ENCODE measurements at regions not wholly inside any gene's neighbourhood (a gene's known extent, or its start where the extent isn't known, plus 50 kb on each side); places are given as distances from the start of the nearest gene placed in this dataset.

DNA sequence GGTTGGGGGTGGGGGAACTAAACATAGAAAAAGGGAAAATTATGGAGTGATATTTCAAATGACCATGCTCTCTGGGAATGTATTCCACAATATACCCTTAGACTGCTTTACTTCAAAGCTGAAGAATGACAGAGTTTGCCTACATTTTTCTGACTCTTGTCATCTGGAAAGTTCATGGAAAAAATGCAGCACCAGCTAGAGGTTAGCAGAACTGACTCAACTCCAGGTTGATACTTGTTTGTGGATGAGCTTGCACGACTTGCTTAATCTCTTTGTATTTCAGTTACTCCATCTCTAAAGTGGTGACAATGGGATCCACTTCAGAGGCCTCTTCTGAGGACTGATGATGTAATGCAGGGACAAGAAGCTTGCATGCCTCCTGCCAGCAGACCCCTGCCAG, 824.0 kb upstream of the ID2 start:
- Histone ChIP-seq H3K4me3 (no peak overlapping the region), H3K36me3 (no peaks in the 10 kb centered on the region), H3K9me3 (no peaks in the 10 kb centered on the region), H3K4me1 (ENCODE audit: control insufficient read depth in 1 of 2, low read depth in 2 of 2) (no peaks in the 10 kb centered on the region), H3K27ac (no peak overlapping the region), H3K27me3 (replicated peaks; ENCODE audit: insufficient read depth) (no peaks in the 10 kb centered on the region)
- no peak for ATAC-seq (ENCODE audit: insufficient number of reproducible peaks, low FRiP score, low read depth)
- TF ChIP-seq, protein P1, sequence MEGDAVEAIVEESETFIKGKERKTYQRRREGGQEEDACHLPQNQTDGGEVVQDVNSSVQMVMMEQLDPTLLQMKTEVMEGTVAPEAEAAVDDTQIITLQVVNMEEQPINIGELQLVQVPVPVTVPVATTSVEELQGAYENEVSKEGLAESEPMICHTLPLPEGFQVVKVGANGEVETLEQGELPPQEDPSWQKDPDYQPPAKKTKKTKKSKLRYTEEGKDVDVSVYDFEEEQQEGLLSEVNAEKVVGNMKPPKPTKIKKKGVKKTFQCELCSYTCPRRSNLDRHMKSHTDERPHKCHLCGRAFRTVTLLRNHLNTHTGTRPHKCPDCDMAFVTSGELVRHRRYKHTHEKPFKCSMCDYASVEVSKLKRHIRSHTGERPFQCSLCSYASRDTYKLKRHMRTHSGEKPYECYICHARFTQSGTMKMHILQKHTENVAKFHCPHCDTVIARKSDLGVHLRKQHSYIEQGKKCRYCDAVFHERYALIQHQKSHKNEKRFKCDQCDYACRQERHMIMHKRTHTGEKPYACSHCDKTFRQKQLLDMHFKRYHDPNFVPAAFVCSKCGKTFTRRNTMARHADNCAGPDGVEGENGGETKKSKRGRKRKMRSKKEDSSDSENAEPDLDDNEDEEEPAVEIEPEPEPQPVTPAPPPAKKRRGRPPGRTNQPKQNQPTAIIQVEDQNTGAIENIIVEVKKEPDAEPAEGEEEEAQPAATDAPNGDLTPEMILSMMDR (IDR thresholded peaks at IDR 0.05), result no peak
- DNase-seq (ENCODE audit: low spot score), result no peak

DNA sequence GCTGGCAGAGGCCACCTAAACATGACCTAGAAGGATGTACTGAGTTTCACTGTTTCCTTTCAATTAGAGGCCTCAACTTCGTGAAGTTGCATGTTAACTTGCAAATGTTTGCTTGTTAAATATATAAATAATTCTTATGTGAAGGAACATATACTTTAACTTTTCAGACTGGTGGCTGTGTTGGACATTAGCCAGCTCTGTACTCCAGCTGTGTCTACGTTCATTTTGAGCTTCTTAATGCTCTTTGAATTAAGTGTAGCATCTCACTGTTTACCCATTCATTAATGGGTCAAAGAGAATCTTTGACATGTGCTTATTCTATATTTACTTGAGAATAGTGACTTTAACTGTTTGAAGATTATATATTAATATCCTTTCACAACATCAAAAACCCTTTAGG, 823.2 kb upstream of the ID2 start:
- no peaks in the 10 kb centered on the region for H3K36me3 ChIP-seq
- no peak overlapping the region for H3K27ac ChIP-seq
- no peak for DNase-seq (ENCODE audit: low spot score)
- no peaks in the 10 kb centered on the region for H3K4me1 ChIP-seq (ENCODE audit: control insufficient read depth in 1 of 2, low read depth in 2 of 2)
- no peaks in the 10 kb centered on the region for H3K9me3 ChIP-seq
- TF ChIP-seq, protein P1 (IDR thresholded peaks at IDR 0.05), result no peak
- H3K27me3 ChIP-seq (replicated peaks; ENCODE audit: insufficient read depth), result no peaks in the 10 kb centered on the region
- no peak overlapping the region for H3K4me3 ChIP-seq
- no peak for ATAC-seq (ENCODE audit: insufficient number of reproducible peaks, low FRiP score, low read depth)

DNA sequence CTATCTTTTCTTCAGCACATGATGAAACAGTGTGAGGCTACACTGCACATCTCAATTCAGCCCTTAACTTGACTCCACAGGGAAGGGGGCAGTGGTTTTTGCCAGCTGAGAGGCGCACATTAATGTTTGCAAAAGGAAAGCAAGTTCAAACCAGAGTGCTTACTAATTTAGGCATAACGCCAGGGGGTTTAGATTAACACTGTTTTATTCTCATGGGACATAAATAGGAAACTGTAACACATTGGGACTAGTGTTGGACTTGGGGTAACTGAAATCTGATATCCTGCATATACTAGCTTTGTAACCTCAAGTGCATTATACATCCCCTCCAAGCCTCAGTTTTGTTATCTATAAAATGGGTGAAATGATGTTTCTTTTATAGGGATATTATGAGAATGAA, 821.2 kb upstream of the ID2 start:
- Histone ChIP-seq H3K4me1 (ENCODE audit: control insufficient read depth in 1 of 2, low read depth in 2 of 2) (no peaks in the 10 kb centered on the region), H3K27ac (no peak overlapping the region), H3K36me3 (no peaks in the 10 kb centered on the region), H3K27me3 (replicated peaks; ENCODE audit: insufficient read depth) (no peaks in the 10 kb centered on the region), H3K4me3 (no peak overlapping the region), H3K9me3 (no peaks in the 10 kb centered on the region)
- DNase-seq (ENCODE audit: low spot score), result no peak
- ATAC-seq (ENCODE audit: insufficient number of reproducible peaks, low FRiP score, low read depth), result no peak
- TF ChIP-seq, protein P1 (IDR thresholded peaks at IDR 0.05), result no peak

DNA sequence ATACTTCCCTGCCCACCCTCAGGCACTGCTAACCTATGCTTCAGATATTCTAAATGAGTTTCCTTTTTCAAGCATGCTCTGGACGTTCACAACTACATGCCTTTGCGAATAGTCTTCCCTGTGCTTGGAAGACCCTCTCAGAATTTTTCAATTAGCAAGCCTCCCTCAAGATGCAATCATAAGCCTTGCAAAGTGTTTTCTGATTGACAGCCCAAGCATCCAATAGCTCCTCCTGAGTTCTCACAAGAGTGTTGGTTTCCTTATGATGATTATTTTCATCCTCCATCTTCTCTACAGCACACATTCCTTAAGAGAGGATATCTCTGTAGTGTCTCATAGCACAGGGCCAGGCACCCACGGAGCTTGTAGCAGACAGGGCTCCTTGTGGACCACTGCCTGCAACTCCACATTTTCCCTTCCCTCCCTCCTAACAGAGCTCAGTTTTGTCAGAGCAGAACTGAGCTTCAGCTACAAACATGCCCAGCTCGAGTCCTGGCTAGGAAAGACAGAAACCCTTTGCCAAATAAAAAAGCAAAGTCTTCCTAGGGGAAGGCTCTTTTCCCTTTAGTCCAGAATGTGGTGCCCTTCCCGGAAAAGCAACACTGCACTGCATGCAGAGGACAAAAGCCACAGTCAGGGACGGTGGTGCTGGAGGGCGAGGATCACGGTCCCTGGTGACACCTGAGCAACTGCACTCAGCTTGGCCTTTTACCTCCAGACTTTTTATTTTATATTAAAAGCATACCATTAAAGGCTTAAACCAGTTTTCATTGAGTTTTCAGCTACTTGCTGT, 819.8 kb upstream of the ID2 start:
- no peak for DNase-seq (ENCODE audit: low spot score)
- no peak overlapping the region for H3K27ac ChIP-seq
- no peaks in the 10 kb centered on the region for H3K4me1 ChIP-seq (ENCODE audit: control insufficient read depth in 1 of 2, low read depth in 2 of 2)
- no peaks in the 10 kb centered on the region for H3K9me3 ChIP-seq
- no peak for ATAC-seq (ENCODE audit: insufficient number of reproducible peaks, low FRiP score, low read depth)
- H3K27me3 ChIP-seq (replicated peaks; ENCODE audit: insufficient read depth), result no peaks in the 10 kb centered on the region
- H3K36me3 ChIP-seq, result no peaks in the 10 kb centered on the region
- H3K4me3 ChIP-seq, result no peak overlapping the region
- TF ChIP-seq, protein P1 (IDR thresholded peaks at IDR 0.05), result no peak

DNA sequence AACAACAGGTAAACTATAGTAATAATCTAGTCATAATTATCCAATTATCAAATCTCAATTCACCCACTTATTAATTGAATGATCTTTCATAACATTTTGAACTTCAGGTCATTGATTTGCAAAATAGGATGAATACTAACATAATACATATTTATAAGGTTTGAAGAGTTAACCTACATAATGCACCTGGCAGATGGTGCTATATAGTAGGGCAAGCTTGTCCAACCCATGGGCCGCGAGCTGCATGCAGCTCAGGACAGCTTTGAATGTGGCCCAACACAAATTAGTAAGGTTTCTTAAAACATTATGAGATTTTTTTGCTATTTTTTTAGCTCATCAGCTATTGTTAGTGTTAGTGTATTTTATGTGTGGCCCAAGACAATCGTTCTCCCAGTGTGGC, 815.8 kb upstream of the ID2 start:
- no peak for ATAC-seq (ENCODE audit: insufficient number of reproducible peaks, low FRiP score, low read depth)
- TF ChIP-seq, protein P1 (IDR thresholded peaks at IDR 0.05), result no peak
- Histone ChIP-seq H3K9me3 (no peaks in the 10 kb centered on the region), H3K36me3 (no peaks in the 10 kb centered on the region), H3K4me3 (no peak overlapping the region), H3K27me3 (replicated peaks; ENCODE audit: insufficient read depth) (no peaks in the 10 kb centered on the region), H3K4me1 (ENCODE audit: control insufficient read depth in 1 of 2, low read depth in 2 of 2) (no peaks in the 10 kb centered on the region), H3K27ac (no peak overlapping the region)
- no peak for DNase-seq (ENCODE audit: low spot score)

All from thoracic aorta (tissue), 2 donors.